ENCODE measurements at regions not wholly inside any gene's neighbourhood (a gene's known extent, or its start where the extent isn't known, plus 50 kb on each side); places are given as distances from the start of the nearest gene placed in this dataset.
A peak's percentile ranks its signal among the peaks of the same experiment; 100 is the strongest.

DNA sequence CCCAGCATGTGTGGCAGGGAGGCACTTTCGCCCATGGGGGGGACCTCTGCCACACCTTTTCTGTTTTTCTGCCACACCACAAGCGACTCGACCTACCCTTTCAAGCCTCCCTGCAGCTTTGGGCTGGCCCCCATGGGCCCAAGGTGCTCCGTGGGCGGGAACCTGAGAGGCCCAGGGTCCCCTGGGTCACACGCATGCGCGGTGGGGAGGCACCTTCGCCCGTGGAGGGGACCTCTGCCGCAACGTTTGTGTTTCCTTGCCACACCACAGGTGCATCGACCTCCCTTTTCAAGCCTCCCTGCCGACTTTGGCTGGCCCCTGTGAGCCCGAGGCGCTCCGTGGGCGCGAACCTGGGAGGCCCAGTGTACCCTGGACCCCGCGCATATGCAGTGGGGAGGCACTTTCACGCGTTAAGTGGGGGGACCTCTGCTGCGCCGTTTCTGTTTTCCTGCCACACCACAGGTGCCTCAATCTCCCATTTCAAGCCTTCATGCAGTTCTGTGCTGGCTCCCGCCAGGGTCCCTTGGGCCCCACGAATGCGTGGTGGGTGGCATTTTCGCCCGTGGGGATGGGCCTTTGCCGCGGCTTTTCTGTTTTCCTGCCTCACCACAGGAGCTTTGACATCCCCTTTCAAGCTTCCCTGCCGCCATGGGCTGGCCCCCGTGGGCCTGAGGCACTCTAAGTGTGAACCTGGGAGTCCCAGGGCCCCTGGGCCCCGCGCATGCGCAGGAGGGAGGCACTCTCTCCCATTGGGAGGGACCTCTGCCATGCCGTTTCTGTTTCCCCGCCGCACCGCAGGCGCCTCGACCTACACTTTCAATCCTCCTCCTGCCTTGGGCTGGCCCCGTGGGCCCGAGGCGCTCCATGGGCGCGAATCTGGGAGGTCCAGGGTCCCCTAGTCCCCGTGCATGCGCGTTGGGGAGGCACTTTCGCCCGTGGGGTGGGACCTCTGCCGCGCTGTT, 332.2 kb downstream of the ALG10 start:
- ATAC-seq (ENCODE audit: low read depth in 2 of 2) (no peak), DNase-seq (no peak)
- Histone ChIP-seq H3K36me3 (ENCODE audit: control insufficient read depth, insufficient read depth, low read length) (no peaks in the 10 kb centered on the region), H3K4me3 (ENCODE audit: low read depth, low read length) (no peak overlapping the region), H3K27ac (ENCODE audit: insufficient read depth, low read length, poor library complexity, severe bottlenecking) (no peak overlapping the region), H3K9me3 (ENCODE audit: control insufficient read depth in 2 of 2, low read length in 2 of 2) (peaks cover 0 to 99% of the 10 kb centered on the region in 2 experiments), H3K27me3 (ENCODE audit: control insufficient read depth, insufficient read depth, low read length) (no peaks in the 10 kb centered on the region), H3K4me1 (ENCODE audit: control insufficient read depth, insufficient read depth, low read length, poor library complexity, severe bottlenecking) (no peaks in the 10 kb centered on the region)
- Mint-ChIP-seq H3K27ac (no peak overlapping the region), H3K36me3 (no peaks in the 10 kb centered on the region), H3K27me3 (no peaks in the 10 kb centered on the region), H3K4me1 (no peaks in the 10 kb centered on the region), H3K4me3 (no peak overlapping the region), H3K9me3 (peaks cover 0 to 5% (median 0%) of the 10 kb centered on the region in 7 donors)

DNA sequence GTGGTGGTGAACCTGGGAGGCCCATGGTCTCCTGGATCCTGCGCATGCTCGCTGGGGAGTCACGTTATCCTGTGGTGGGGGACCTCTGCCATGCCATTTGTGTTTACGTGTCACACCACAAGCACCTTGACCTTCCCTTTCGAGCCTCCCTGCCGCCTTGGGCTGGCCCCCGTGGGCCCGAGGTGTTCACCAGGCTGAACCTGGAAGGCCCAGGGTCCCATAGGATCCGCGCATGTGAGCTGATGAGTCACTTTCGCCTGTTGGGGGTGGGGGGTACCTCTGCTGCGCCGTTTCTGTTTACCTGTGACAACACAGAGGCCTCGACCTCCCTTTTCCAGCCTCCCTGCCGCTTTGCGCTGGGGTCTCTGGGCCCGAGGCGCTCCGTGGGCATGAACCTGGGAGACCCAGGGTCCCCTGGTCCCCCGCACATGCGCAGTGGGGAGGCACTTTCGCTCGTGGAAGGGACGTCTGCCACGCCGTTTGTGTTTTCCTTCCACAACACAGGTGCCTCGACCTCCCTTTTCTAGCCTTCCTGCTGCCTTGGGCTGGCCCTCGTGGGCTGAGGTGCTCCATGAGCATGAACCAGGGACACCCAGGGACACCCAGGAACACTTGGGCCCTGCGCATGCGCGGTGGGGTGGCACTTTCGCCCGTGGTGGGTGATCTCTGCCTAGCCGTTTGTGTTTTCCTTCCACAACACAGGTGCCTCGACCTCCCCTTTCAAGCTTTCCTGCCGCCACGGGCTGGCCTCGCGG, 334.1 kb downstream of the ALG10 start:
- no peak overlapping the region for H3K4me3 Mint-ChIP-seq
- Histone ChIP-seq H3K27ac (ENCODE audit: insufficient read depth, low read length, poor library complexity, severe bottlenecking) (no peak overlapping the region), H3K4me3 (ENCODE audit: low read depth, low read length) (no peak overlapping the region), H3K27me3 (ENCODE audit: control insufficient read depth, insufficient read depth, low read length) (no peaks in the 10 kb centered on the region), H3K36me3 (ENCODE audit: control insufficient read depth, insufficient read depth, low read length) (no peaks in the 10 kb centered on the region), H3K4me1 (ENCODE audit: control insufficient read depth, insufficient read depth, low read length, poor library complexity, severe bottlenecking) (no peaks in the 10 kb centered on the region), H3K9me3 (ENCODE audit: control insufficient read depth in 2 of 2, low read length in 2 of 2) (peaks cover 0 to 91% of the 10 kb centered on the region in 2 experiments)
- H3K9me3 Mint-ChIP-seq = peaks cover 0 to 4% (median 0%) of the 10 kb centered on the region in 7 donors
- H3K4me1 Mint-ChIP-seq = no peaks in the 10 kb centered on the region
- H3K27ac Mint-ChIP-seq = no peak overlapping the region
- no peak for ATAC-seq (ENCODE audit: low read depth in 2 of 2)
- no peaks in the 10 kb centered on the region for H3K36me3 Mint-ChIP-seq
- no peaks in the 10 kb centered on the region for H3K27me3 Mint-ChIP-seq
- no peak for DNase-seq

DNA sequence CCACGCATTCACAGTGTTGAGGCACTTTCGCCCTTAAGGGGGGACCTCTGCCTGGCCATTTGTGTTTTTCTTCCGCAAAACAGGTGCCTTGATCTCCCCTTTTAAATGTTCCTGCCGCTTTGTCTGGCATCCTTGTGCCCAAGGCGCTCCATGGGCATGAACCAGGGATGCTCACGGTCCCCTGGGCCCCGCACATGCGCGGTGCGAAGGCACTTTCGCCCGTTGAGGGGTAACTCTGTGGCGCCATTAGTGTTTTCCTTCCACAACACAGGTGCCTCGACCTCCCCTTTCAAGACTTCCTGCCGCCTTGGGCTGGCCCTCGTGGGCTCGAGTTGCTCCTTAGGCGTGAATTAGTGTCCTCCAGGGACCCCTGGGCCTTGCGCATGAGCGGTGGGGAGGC, 335.5 kb downstream of the ALG10 start:
- H3K27ac ChIP-seq (ENCODE audit: insufficient read depth, low read length, poor library complexity, severe bottlenecking) = no peak overlapping the region
- no peaks in the 10 kb centered on the region for H3K4me1 Mint-ChIP-seq
- H3K36me3 ChIP-seq (ENCODE audit: control insufficient read depth, insufficient read depth, low read length) = no peaks in the 10 kb centered on the region
- no peaks in the 10 kb centered on the region for H3K27me3 ChIP-seq (ENCODE audit: control insufficient read depth, insufficient read depth, low read length)
- ATAC-seq (ENCODE audit: low read depth in 2 of 2) (no peak), DNase-seq (no peak)
- peaks cover 0 to 9% (median 0%) of the 10 kb centered on the region in 7 donors for H3K9me3 Mint-ChIP-seq
- H3K27ac Mint-ChIP-seq = no peak overlapping the region
- no peak overlapping the region for H3K4me3 ChIP-seq (ENCODE audit: low read depth, low read length)
- peaks cover 0 to 92% of the 10 kb centered on the region in 2 experiments for H3K9me3 ChIP-seq (ENCODE audit: control insufficient read depth in 2 of 2, low read length in 2 of 2)
- no peaks in the 10 kb centered on the region for H3K4me1 ChIP-seq (ENCODE audit: control insufficient read depth, insufficient read depth, low read length, poor library complexity, severe bottlenecking)
- no peaks in the 10 kb centered on the region for H3K36me3 Mint-ChIP-seq
- H3K4me3 Mint-ChIP-seq = peak overlapping the region in 1 of 4 donors; percentile 51
- H3K27me3 Mint-ChIP-seq = no peaks in the 10 kb centered on the region

DNA sequence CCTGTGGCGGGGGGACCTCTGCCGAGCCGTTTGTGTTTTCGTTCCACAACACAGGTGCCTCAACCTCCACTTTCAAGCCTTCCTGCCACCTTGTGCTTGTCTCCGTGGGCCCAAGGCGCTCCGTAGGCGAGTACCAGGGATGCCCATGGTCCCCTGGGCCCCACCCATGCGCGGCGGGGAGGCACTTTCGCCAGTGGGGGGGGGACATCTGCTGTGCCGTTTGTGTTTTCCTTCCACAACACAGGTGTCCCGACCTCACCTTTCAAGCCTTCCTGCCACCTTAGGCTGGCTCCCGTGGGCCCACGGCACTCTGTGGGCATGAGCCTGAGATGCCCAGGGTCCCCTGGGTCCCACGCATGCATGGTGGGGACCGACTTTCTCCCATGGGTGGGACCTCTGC, 335.9 kb downstream of the ALG10 start:
- H3K27ac ChIP-seq (ENCODE audit: insufficient read depth, low read length, poor library complexity, severe bottlenecking) = no peak overlapping the region
- H3K9me3 ChIP-seq (ENCODE audit: control insufficient read depth in 2 of 2, low read length in 2 of 2) = peaks cover 0 to 92% of the 10 kb centered on the region in 2 experiments
- no peaks in the 10 kb centered on the region for H3K4me1 ChIP-seq (ENCODE audit: control insufficient read depth, insufficient read depth, low read length, poor library complexity, severe bottlenecking)
- no peak overlapping the region for H3K4me3 Mint-ChIP-seq
- H3K27ac Mint-ChIP-seq = no peak overlapping the region
- H3K36me3 ChIP-seq (ENCODE audit: control insufficient read depth, insufficient read depth, low read length) = no peaks in the 10 kb centered on the region
- H3K9me3 Mint-ChIP-seq = peaks cover 0 to 9% (median 0%) of the 10 kb centered on the region in 7 donors
- H3K27me3 ChIP-seq (ENCODE audit: control insufficient read depth, insufficient read depth, low read length) = no peaks in the 10 kb centered on the region
- H3K36me3 Mint-ChIP-seq = no peaks in the 10 kb centered on the region
- no peaks in the 10 kb centered on the region for H3K4me1 Mint-ChIP-seq
- DNase-seq (no peak), ATAC-seq (ENCODE audit: low read depth in 2 of 2) (no peak)
- no peak overlapping the region for H3K4me3 ChIP-seq (ENCODE audit: low read depth, low read length)
- no peaks in the 10 kb centered on the region for H3K27me3 Mint-ChIP-seq

DNA sequence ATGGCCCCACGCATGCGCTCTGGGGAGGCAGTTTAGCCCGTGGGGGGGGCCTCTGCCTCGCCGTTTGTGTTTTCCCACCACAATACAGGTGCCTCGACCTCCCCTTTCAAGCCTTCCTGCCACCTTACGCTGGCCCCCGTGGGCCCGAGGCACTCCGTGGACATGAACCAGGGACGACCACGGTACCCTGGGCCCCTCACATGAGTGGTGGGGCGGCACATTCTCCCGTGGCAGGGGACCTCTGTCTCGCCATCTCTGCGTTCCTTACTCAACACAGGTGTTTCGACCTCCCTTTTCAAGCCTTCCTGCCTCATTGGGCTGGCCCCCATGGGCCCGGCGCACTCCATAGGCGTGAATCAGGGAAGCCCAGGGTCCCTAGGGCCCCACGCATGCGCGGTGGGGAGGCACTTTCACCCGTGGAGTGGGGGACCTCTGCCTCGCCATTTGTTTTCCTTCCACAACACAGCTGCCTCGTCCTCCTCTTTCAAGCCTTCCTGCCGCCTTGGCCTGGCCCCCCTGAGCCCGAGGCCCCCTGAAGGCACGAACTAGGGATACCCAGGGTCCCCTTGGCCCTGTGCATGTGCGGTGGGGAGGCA, 339.5 kb downstream of the ALG10 start:
- H3K9me3 Mint-ChIP-seq = peaks cover 0 to 19% (median 0%) of the 10 kb centered on the region in 7 donors
- H3K27ac ChIP-seq (ENCODE audit: insufficient read depth, low read length, poor library complexity, severe bottlenecking) = no peak overlapping the region
- DNase-seq (no peak), ATAC-seq (ENCODE audit: low read depth in 2 of 2) (no peak)
- peaks cover 0 to 89% of the 10 kb centered on the region in 2 experiments for H3K9me3 ChIP-seq (ENCODE audit: control insufficient read depth in 2 of 2, low read length in 2 of 2)
- no peak overlapping the region for H3K4me3 ChIP-seq (ENCODE audit: low read depth, low read length)
- no peaks in the 10 kb centered on the region for H3K27me3 ChIP-seq (ENCODE audit: control insufficient read depth, insufficient read depth, low read length)
- no peaks in the 10 kb centered on the region for H3K4me1 ChIP-seq (ENCODE audit: control insufficient read depth, insufficient read depth, low read length, poor library complexity, severe bottlenecking)
- no peaks in the 10 kb centered on the region for H3K36me3 ChIP-seq (ENCODE audit: control insufficient read depth, insufficient read depth, low read length)
- H3K27me3 Mint-ChIP-seq = no peaks in the 10 kb centered on the region
- no peak overlapping the region for H3K27ac Mint-ChIP-seq
- H3K4me1 Mint-ChIP-seq = no peaks in the 10 kb centered on the region
- H3K36me3 Mint-ChIP-seq = no peaks in the 10 kb centered on the region
- H3K4me3 Mint-ChIP-seq = no peak overlapping the region

DNA sequence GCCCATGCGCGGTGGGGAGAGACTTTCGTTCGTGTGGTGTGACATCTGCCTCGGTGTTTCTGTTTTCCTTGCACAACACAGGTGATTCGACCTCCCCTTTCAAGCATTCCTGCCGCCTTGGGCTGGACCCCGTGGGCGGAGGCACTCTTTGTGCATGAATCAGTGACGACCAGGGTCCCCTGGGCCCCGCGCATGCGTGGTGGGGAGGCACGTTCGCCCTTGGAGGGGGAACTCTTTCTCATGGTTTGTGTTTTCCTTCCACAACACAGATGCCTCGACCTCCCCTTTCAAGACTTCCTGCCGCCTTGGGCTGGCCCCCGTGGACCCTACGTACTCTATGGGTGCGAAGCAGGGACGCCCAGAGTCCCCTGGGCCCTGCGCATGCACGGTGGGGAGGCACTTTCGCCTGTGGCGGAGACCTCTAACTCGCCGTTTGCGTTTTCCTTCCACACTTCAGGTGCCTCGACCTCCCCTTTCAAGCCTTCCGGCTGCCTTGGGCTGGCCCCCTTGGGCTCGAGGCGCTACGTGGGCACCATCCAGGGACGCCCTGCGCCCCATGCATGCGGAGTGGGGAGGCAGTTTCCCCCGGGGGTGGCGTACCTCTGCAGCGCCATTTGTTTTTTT, 340.9 kb downstream of the ALG10 start:
- Mint-ChIP-seq H3K36me3 (no peaks in the 10 kb centered on the region), H3K27ac (no peak overlapping the region), H3K27me3 (no peaks in the 10 kb centered on the region), H3K4me3 (no peak overlapping the region), H3K4me1 (no peaks in the 10 kb centered on the region), H3K9me3 (peaks cover 0 to 22% (median 0%) of the 10 kb centered on the region in 7 donors)
- no peak for ATAC-seq (ENCODE audit: low read depth in 2 of 2)
- H3K27ac ChIP-seq (ENCODE audit: insufficient read depth, low read length, poor library complexity, severe bottlenecking) = no peak overlapping the region
- no peak for DNase-seq
- H3K36me3 ChIP-seq (ENCODE audit: control insufficient read depth, insufficient read depth, low read length) = no peaks in the 10 kb centered on the region
- no peaks in the 10 kb centered on the region for H3K4me1 ChIP-seq (ENCODE audit: control insufficient read depth, insufficient read depth, low read length, poor library complexity, severe bottlenecking)
- H3K27me3 ChIP-seq (ENCODE audit: control insufficient read depth, insufficient read depth, low read length) = no peaks in the 10 kb centered on the region
- H3K4me3 ChIP-seq (ENCODE audit: low read depth, low read length) = no peak overlapping the region
- peaks cover 0 to 89% of the 10 kb centered on the region in 2 experiments for H3K9me3 ChIP-seq (ENCODE audit: control insufficient read depth in 2 of 2, low read length in 2 of 2)

DNA sequence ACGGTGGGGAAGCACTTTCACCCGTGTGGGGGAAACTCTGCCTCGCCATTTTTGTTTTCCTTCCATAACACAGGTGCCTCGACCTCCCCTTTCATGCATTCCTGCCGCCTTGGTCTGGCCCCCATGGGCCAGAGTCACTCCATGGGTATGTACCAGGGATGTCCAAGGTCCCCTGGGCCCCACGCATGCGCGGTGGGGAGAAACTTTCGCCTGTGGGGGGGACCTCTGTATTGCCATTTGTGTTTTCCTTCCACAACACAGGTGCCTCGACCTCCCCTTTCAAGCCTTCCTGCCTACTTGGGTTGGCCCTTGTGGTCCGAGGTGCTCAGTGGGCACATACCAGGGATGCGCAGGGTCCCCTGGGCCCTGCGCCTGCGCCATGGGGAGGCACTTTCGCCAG, 345.8 kb downstream of the ALG10 start:
- Mint-ChIP-seq H3K27me3 (no peaks in the 10 kb centered on the region), H3K36me3 (no peaks in the 10 kb centered on the region), H3K9me3 (peaks cover 0 to 38% (median 0%) of the 10 kb centered on the region in 7 donors), H3K4me1 (no peaks in the 10 kb centered on the region), H3K27ac (no peak overlapping the region), H3K4me3 (no peak overlapping the region)
- no peaks in the 10 kb centered on the region for H3K4me1 ChIP-seq (ENCODE audit: control insufficient read depth, insufficient read depth, low read length, poor library complexity, severe bottlenecking)
- no peak overlapping the region for H3K4me3 ChIP-seq (ENCODE audit: low read depth, low read length)
- no peaks in the 10 kb centered on the region for H3K27me3 ChIP-seq (ENCODE audit: control insufficient read depth, insufficient read depth, low read length)
- no peak overlapping the region for H3K27ac ChIP-seq (ENCODE audit: insufficient read depth, low read length, poor library complexity, severe bottlenecking)
- H3K9me3 ChIP-seq (ENCODE audit: control insufficient read depth in 2 of 2, low read length in 2 of 2) = peaks cover 0 to 97% of the 10 kb centered on the region in 2 experiments
- no peaks in the 10 kb centered on the region for H3K36me3 ChIP-seq (ENCODE audit: control insufficient read depth, insufficient read depth, low read length)
- ATAC-seq (ENCODE audit: low read depth in 2 of 2) (no peak), DNase-seq (no peak)
